Stimulated activated CD8-positive, alpha-beta memory T cell treated with anti-CD3 and anti-CD28 coated beads, Interleukin-7, amount 100 ng/mL, for 4 hours (primary cell): ENCODE measurements at regions not wholly inside any gene's neighbourhood (a gene's known extent, or its start where the extent isn't known, plus 50 kb on each side); places are given as distances from the start of the nearest gene placed in this dataset.
"Not testable (repeated sequence)": the region's sequence is repeated elsewhere in the genome, so short reads cannot be mapped to it uniquely, and the experiment has no call there.

Experiments used
- DNase-seq, 2 donors: peaks; one replicate each; pipeline ENCODE4 v3.0.0-alpha.2; 2020; ENCODE audit warnings: low read depth in 2 of 2

DNA sequence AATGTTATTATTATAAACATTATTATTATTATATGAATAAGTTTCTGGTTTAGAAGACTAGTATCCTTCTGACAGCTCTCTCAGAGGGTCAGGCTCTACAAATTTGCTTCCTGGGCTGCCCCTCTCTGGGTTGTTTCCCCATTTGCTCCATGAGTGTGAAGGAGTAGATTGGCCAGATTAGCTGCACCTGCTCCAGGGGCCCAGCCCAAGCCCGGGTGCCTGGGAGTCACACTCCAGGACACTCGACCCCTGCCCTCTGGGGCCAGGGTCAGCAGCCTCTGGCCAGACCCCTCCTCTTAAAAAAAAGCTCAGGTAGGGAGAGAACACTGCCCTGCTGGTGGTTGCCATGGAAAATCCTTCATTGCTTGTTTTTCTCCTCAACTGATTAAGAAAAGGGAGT, 169.0 kb upstream of the FOXD4L5 start:
- not testable (repeated sequence) for DNase-seq

GRCh38 chr9:65449886-65450610, 165.0 kb upstream of the FOXD4L5 start:
- not testable (repeated sequence) for DNase-seq

DNA sequence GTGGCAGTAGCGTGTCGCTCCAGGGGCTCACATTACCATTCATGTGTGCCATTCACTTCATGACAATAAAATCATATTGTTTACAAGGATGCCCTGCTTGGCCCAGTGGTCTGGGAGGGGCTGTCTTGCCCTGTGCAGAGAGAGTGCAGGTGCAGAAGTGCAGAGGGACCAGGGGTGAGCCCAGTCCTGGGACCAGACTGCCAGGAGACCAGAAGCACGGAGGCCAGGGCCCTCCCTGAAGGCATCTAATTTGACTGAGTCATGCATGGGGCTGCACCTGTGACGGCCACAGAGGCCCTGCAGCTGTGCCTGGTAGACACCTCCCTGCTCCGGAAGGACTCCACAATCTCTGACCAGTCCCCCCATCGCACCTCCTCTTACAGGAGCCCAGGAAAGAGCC, 164.4 kb upstream of the FOXD4L5 start:
- DNase-seq = no peak

DNA sequence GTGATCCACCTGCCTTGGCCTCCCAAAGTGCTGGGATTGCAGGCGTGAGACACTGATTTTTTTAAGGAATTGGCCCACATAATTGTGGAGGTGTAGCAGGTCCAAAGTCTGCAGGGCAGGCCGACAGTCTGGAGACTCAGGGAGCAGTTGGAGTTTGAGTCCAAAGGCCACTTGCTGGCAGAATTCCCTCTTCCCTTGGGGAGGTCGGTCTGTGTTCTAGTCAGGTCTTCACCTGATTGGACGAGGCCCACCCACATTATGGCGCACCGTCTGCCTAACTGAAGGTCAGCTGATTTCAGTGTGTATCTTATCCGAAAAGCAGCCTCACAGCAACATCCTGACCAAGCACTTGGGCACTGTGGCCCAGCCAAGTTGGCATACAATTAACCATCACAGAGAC, 162.1 kb upstream of the FOXD4L5 start:
- not testable (repeated sequence) for DNase-seq

GRCh38 chr9:65445991-65446390, 161.0 kb upstream of the FOXD4L5 start:
- not testable (repeated sequence) for DNase-seq

DNA sequence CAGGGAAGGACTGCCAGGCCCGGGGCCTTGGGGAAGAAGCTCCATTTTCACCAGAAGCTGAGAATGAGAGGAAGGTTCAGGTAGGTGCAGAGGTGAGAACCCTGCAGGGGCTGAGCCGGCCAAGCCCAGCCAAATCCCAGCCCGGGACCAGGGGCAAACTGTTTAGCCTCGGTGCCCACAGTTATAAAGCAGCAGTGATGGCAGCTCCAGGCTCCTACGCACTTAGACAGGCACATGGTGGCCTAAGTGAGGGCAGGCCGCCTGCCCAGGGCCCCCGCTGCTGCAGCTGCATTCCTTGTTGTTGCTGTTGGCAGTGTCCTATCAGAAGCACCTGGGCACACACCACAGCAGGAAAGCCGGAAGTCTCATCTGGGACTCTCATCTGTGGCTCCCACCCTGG, 159.9 kb upstream of the FOXD4L5 start:
- DNase-seq = no peak

DNA sequence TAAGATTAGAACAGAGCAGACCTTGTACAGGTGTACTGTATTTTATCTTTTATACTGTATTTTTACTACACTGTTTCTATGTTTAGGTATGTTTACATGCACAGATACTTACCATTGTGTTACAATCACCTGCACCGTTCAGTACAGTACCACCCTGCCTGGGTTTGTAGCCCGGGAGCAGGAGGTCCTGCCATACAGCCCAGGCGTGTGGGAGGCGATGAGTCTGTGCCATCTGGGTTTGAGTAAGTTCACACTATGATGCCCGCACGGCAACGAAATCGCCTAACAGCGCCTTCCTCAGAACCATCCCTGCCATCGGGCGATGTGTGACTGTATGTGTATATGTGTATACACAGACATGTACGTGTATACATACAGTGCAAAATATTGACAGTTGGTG, 157.1 kb upstream of the FOXD4L5 start:
- not testable (repeated sequence) for DNase-seq

GRCh38 chr9:65441324-65441920, 156.4 kb upstream of the FOXD4L5 start:
- DNase-seq = not testable (repeated sequence)

DNA sequence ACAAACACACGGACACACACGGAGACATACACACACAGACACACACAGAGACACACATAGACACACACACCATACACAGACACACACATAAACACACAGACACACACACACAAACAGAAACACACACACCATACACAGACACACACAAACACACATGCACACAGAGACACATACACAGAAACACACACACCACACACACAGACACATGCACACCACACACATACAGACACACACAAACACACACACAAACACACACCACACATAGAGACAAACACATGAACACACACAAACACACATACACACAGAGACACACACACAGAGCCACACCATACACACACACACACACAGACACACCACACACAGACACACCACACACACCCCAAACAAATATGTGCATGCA, 152.7 kb upstream of the FOXD4L5 start:
- DNase-seq = no peak

- DNase-seq = no peak
These were observed 150.5 kb upstream of the FOXD4L5 start for GRCh38 chr9:65435464-65435863.

DNA sequence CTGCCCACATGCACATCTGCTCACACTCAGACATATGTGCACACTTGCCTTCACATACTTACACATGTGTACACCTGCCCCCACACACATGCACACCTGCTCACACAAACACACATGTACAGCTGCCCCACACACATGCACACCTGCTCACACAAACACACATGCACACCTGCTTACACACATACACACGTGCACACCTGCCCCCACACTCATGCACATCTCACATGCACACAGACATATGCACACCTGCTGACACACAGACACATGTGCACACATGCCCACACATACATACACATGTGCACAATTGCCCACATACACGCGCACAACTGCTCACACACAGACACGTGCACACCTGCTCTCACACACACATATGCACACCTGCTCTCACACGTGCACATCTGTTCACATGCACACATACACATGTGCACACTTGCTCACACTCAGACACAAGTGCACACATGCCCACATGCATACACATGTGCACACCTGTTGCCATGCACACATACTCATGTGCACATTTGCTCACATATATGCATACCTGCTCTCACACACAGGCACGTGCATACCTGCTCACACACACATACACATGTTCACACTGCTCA, 147.8 kb upstream of the FOXD4L5 start:
- DNase-seq = no peak

DNA sequence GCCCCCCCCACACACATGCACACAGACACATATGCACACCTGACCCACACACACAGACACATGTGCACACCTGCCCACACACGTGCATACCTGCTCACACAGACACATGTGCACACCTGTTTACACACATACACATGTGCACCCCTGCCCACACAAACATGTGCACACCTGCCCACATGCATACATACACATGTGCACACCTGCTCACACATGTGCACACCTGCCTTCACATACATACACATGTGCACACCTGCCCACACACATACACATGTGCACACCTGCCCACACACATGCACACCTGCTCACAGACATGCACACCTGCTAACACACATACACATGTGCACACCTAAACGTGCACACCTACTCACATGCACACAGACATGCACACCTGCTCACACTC, 147.0 kb upstream of the FOXD4L5 start:
- no peak for DNase-seq

GRCh38 chr9:65430221-65430620, 145.2 kb upstream of the FOXD4L5 start:
- no peak for DNase-seq

- DNase-seq = not testable (repeated sequence)
These were observed 142.4 kb upstream of the FOXD4L5 start for GRCh38 chr9:65427361-65427760.

DNA sequence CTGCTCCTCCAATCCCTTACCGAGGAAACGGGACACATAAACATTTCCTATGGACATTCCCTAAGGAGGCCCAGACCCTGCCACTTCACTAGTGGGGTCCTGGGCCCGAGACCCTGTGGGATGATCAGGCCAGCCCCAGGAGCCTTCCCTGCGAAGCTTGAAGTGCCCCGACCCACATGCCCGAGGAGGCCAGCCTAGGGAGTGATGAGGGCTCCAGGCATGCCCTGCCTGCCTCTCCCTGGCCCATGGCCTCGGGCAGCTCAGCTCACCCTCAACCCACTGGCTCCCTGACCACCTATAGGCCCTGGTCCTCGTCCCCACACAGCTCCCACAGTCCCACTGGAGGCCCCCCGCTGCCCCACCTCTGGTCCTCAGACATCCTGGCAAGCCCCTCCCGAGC, 141.8 kb upstream of the FOXD4L5 start:
- not testable (repeated sequence) for DNase-seq

DNA sequence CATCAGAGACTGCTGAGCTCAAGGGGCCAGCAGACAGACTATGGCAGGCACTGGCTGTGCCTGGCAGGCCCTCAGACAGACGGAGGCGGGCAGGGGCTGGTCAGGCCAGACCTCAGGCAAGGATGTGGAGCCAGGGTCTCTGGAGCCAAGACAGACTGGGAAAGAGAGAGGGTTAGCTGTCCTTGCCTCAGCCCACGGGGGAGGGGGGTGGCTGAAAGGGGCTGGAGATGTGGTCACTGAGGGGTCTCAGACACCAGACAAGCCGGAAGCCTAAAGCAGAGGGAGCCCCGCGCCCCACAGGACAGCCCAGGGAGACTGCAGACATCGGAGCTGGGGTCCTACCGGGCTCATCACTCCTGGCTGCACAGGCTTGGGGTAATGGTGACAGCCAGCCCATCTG, 141.2 kb upstream of the FOXD4L5 start:
- DNase-seq = no peak

DNA sequence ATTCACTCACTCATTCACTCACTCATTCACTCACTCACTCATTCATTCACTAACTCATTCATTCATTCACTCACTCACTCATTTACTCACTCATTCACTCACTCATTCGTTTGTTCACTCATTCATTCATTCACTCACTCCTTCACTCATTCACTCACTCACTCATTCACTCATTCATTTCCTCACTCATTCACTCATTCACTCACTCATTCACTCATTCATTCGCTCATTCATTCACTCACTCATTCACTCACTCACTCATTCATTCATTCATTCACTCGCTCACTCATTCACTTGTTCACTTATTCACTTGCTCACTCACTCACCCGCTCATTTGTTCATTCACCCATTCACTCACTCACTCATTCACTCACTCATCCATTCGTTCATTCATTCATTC, 140.2 kb upstream of the FOXD4L5 start:
- DNase-seq = not testable (repeated sequence)

GRCh38 chr9:65424437-65424984, 139.5 kb upstream of the FOXD4L5 start:
- DNase-seq = not testable (repeated sequence)

- not testable (repeated sequence) for DNase-seq
These were observed 138.9 kb upstream of the FOXD4L5 start for GRCh38 chr9:65423691-65424436.

GRCh38 chr9:65422966-65423690, 138.1 kb upstream of the FOXD4L5 start:
- DNase-seq = not testable (repeated sequence)

GRCh38 chr9:65421486-65421885, 136.5 kb upstream of the FOXD4L5 start:
- DNase-seq = not testable (repeated sequence)
